COLO829 (cell line): ENCODE measurements at regions not wholly inside any gene's neighbourhood (a gene's known extent, or its start where the extent isn't known, plus 50 kb on each side); places are given as distances from the start of the nearest gene placed in this dataset.
A peak's percentile ranks its signal among the peaks of the same experiment; 100 is the strongest.

ENCODE experiments used
- DNase-seq: peaks from one replicate; pipeline ENCODE4 v3.0.0; 2012; ENCODE audit warnings: low spot score

GRCh38 chr20:50258790-50259483 lies 68.3 kb downstream of the CEBPB start:
- DNase-seq, result no peak

- no peak for DNase-seq
Observed at GRCh38 chr20:50259705-50260478, 69.3 kb downstream of the CEBPB start.

- DNase-seq, result no peak
Observed at GRCh38 chr20:50260479-50261221, 70.0 kb downstream of the CEBPB start.

- no peak for DNase-seq
Observed at GRCh38 chr20:50261471-50262212, 71.0 kb downstream of the CEBPB start.

- no peak for DNase-seq
Observed at GRCh38 chr20:50263831-50264230, 73.2 kb downstream of the CEBPB start.

- no peak for DNase-seq
Observed at GRCh38 chr20:50264534-50265145, 74.0 kb downstream of the CEBPB start.

GRCh38 chr20:50265245-50265946 lies 74.8 kb downstream of the CEBPB start:
- DNase-seq, result no peak

GRCh38 chr20:50266293-50267040 lies 75.8 kb downstream of the CEBPB start:
- peak; percentile 38 for DNase-seq

GRCh38 chr20:50267041-50267865 lies 76.6 kb downstream of the CEBPB start:
- peak; percentile 94 for DNase-seq

GRCh38 chr20:50267866-50268219 lies 77.2 kb downstream of the CEBPB start:
- DNase-seq, result no peak

GRCh38 chr20:50269091-50270033 lies 78.7 kb downstream of the CEBPB start:
- DNase-seq, result no peak

- no peak for DNase-seq
Observed at GRCh38 chr20:50270034-50270395, 79.4 kb downstream of the CEBPB start.

- no peak for DNase-seq
Observed at GRCh38 chr20:50270569-50270968, 79.9 kb downstream of the CEBPB start.

GRCh38 chr20:50271176-50271575 lies 80.5 kb downstream of the CEBPB start:
- no peak for DNase-seq

- no peak for DNase-seq
Observed at GRCh38 chr20:50271612-50272011, 81.0 kb downstream of the CEBPB start.

- no peak for DNase-seq
Observed at GRCh38 chr20:50272030-50272723, 81.5 kb downstream of the CEBPB start.

- DNase-seq, result no peak
Observed at GRCh38 chr20:50272724-50273446, 82.3 kb downstream of the CEBPB start.
